Keratinocyte (primary cell): ENCODE measurements at regions not wholly inside any gene's neighbourhood (a gene's known extent, or its start where the extent isn't known, plus 50 kb on each side); places are given as distances from the start of the nearest gene placed in this dataset.

ENCODE experiments used
- CTCF ChIP-seq, 3 experiments: IDR thresholded peaks in 1 of 3; conservative IDR thresholded peaks in 1 of 3; optimal IDR thresholded peaks in 1 of 3; 2 replicates in 2 of 3; 3 replicates in 1 of 3; pipeline versions ENCODE3 to v1.5.1; 2011; ENCODE audit warnings: low read length in 3 of 3, mild to moderate bottlenecking in 3 of 3, moderate library complexity in 2 of 3, control low read depth in 1 of 3, inconsistent platforms in 1 of 3; ENCODE audit not compliant: insufficient read depth in 2 of 3; ENCODE audit errors: extremely low read depth in 1 of 3
- EZH2 ChIP-seq: IDR thresholded peaks from one replicate; pipeline ENCODE4 v1.6.1; 2012; ENCODE audit warnings: inconsistent platforms, mild to moderate bottlenecking, low read length, moderate library complexity

- TF ChIP-seq CTCF (optimal IDR thresholded peaks at IDR 0.05 in 1 of 3, IDR thresholded peaks at IDR 0.05 in 1 of 3, conservative IDR thresholded peaks at IDR 0.05 in 1 of 3; ENCODE audit: extremely low read depth in 1 of 3, insufficient read depth in 2 of 3, low read length in 3 of 3) (no peak), EZH2 (no peak)
These were observed 983.0 kb downstream of the SI start for GRCh38 chr3:164095279-164095678.
